C4-2B (cell line): ENCODE measurements at regions not wholly inside any gene's neighbourhood (a gene's known extent, or its start where the extent isn't known, plus 50 kb on each side); places are given as distances from the start of the nearest gene placed in this dataset.

Experiments
- CTCF ChIP-seq: fragments of 450-650 bp; conservative IDR thresholded peaks from 2 replicates; pipeline ENCODE4 v1.5.1; 2017; ENCODE audit warnings: mild to moderate bottlenecking
- ZFX ChIP-seq: fragments of 450-650 bp; IDR thresholded peaks from 2 replicates; pipeline ENCODE4 v1.6.1; 2017

GRCh38 chr2:128477891-128478290 lies 159.2 kb upstream of the HS6ST1 start:
- TF ChIP-seq CTCF (no peak), ZFX (no peak)
